GM12878 (cell line): ENCODE measurements at regions not wholly inside any gene's neighbourhood (a gene's known extent, or its start where the extent isn't known, plus 50 kb on each side); places are given as distances from the start of the nearest gene placed in this dataset.

Source experiments
- ATAC-seq: fragments of 200-7000 bp; cut with Tn5 transposase; 3 replicates; pipeline ENCODE4 v1.9.1; 2020; ENCODE audit warnings: mild to moderate bottlenecking, moderate library complexity
- BruUV-seq: library from RNA; stranded (reverse); fragments of 400-500 nt; replicated peaks from 2 replicates; lab custom pipeline; 2021; lab: Mats Ljungman, UMichigan
- CTCF ChIA-PET: fragments of 300-600 bp; sonication (Branson Sonifier 250); formaldehyde crosslinking; extraction: SDS; loops from one replicate; lab custom pipeline; 2021; ENCODE audit warnings: inconsistent platforms; lab: Yijun Ruan, JAX
- POLR2A ChIA-PET: fragments of 350-600 bp; formaldehyde crosslinking; extraction: SDS; loops from one replicate; lab custom pipeline; 2021; ENCODE audit warnings: inconsistent platforms; lab: Charles Lee
- RAD21 ChIA-PET: fragments of 300-600 bp; sonication (Branson Sonifier 250); formaldehyde crosslinking; loops from one replicate; lab custom pipeline; 2023; ENCODE audit warnings: antibody characterized with exemption; ENCODE audit not compliant: unreplicated experiment; lab: Charles Lee
- SMC1A ChIA-PET: fragments of 300-600 bp; sonication (Branson Sonifier 250); formaldehyde crosslinking; loops from one replicate; lab custom pipeline; 2023; ENCODE audit not compliant: unreplicated experiment, uncharacterized antibody; lab: Charles Lee
- DNase-seq: peaks from one replicate; pipeline ENCODE4 v3.0.0-alpha.2; 2011; ENCODE audit warnings: low read depth, low spot score
- FAIRE-seq: peaks from 3 replicates; lab custom pipeline; 2011; peaks lifted over from hg19 to GRCh38; lab: Jason Lieb, UNC
- H2AFZ ChIP-seq: 2 replicates; pipeline ENCODE4 v1.6.0; 2011; ENCODE audit warnings: low read depth, low read length, control low read depth; ENCODE audit not compliant: control insufficient read depth
- H3K27ac ChIP-seq: 2 replicates; pipeline ENCODE4 v1.5.1; 2011; ENCODE audit warnings: control low read depth; ENCODE audit not compliant: control insufficient read depth, insufficient read depth
- H3K27me3 ChIP-seq, 2 experiments: replicated peaks in 1 of 2; 2 replicates each; pipeline versions ENCODE4 v1.6.0 to v1.6.1; 2011; ENCODE audit warnings: low read length in 1 of 2; ENCODE audit not compliant: control insufficient read depth in 2 of 2, insufficient read depth in 2 of 2
- H3K36me3 ChIP-seq, 2 experiments: 2 replicates each; pipeline ENCODE4 v1.5.1; 2011; ENCODE audit warnings: low read length in 1 of 2; ENCODE audit not compliant: control insufficient read depth in 2 of 2, insufficient read depth in 2 of 2
- H3K4me1 ChIP-seq: 2 replicates; pipeline ENCODE4 v1.6.1; 2011; ENCODE audit warnings: mild to moderate bottlenecking, low read length, moderate library complexity, mixed read lengths; ENCODE audit not compliant: control insufficient read depth, insufficient read depth
- H3K4me2 ChIP-seq: 2 replicates; pipeline ENCODE4 v1.6.0; 2011; ENCODE audit warnings: control low read depth; ENCODE audit not compliant: control insufficient read depth, insufficient read depth
- H3K4me3 ChIP-seq: fragments of 200-600 bp; sonication (generic); 2 replicates; pipeline ENCODE4 v1.5.1; 2016
- H3K79me2 ChIP-seq: 2 replicates; pipeline ENCODE4 v1.6.0; 2011; ENCODE audit warnings: low read length; ENCODE audit not compliant: control insufficient read depth, insufficient read depth
- H3K9ac ChIP-seq: 2 replicates; pipeline ENCODE4 v1.8.0; 2011; ENCODE audit warnings: low read length, control low read depth, mixed read lengths; ENCODE audit not compliant: control insufficient read depth, insufficient read depth
- H3K9me3 ChIP-seq: replicated peaks from 3 replicates; pipeline ENCODE4 v1.5.1; 2011; ENCODE audit warnings: mild to moderate bottlenecking, low read length; ENCODE audit not compliant: control insufficient read depth, insufficient read depth
- H4K20me1 ChIP-seq: 2 replicates; pipeline ENCODE4 v1.6.0; 2011; ENCODE audit not compliant: control insufficient read depth, insufficient read depth
- DPF2 ChIP-seq: fragments of 450-650 bp; IDR thresholded peaks from 2 replicates; pipeline ENCODE4 v1.6.1; 2017; ENCODE audit warnings: mild to moderate bottlenecking
- EED ChIP-seq: sonication (generic); IDR thresholded peaks from 2 replicates; pipeline ENCODE4 v1.6.1; 2016; ENCODE audit warnings: antibody characterized with exemption, low read depth
- IKZF2 ChIP-seq, 2 experiments: fragments of 450-650 bp; IDR thresholded peaks; 2 replicates each; pipeline ENCODE4 v1.6.1; 2017; ENCODE audit warnings: mild to moderate bottlenecking in 2 of 2, moderate library complexity in 2 of 2
- POLR2A ChIP-seq: IDR thresholded peaks from 2 replicates; pipeline ENCODE4 v1.6.1; 2011; ENCODE audit warnings: low read depth, mild to moderate bottlenecking, low read length
- RAD51 ChIP-seq: fragments of 450-650 bp; IDR thresholded peaks from 2 replicates; pipeline ENCODE4 v1.6.1; 2016; ENCODE audit warnings: moderate library complexity, mild to moderate bottlenecking, inconsistent platforms
- RFX5 ChIP-seq: IDR thresholded peaks from 2 replicates; pipeline ENCODE4 v1.6.1; 2011; ENCODE audit warnings: low read depth, low read length, improper control_type of control experiment
- SIX5 ChIP-seq: IDR thresholded peaks from 2 replicates; pipeline ENCODE4 v1.6.1; 2011; ENCODE audit warnings: mild to moderate bottlenecking, low read depth, low read length, moderate library complexity; ENCODE audit not compliant: severe bottlenecking
- SREBF1 ChIP-seq: IDR thresholded peaks from 2 replicates; pipeline ENCODE4 v1.6.1; 2012; ENCODE audit warnings: mild to moderate bottlenecking, low read length
- ZNF207 ChIP-seq: fragments of 450-650 bp; IDR thresholded peaks from 2 replicates; pipeline ENCODE4 v1.6.1; 2014; ENCODE audit warnings: antibody characterized with exemption, mild to moderate bottlenecking, borderline replicate concordance
- WGBS: methylation state at CpG from one replicate; pipeline ENCODE4 v1.1.6; 2016; ENCODE audit warnings: low lambda C conversion rate; ENCODE audit not compliant: insufficient replicate concordance, insufficient coverage; ENCODE audit errors: missing lambda C conversion rate; 5-methylcytosine and 5-hydroxymethylcytosine counted together
- in situ Hi-C: fragments of 300-500 bp; cut with MboI; formaldehyde crosslinking; loops from 9 replicates; pipeline ENCODE4 v1.14.3; 2018; ENCODE audit warnings: mixed read lengths
- intact Hi-C: fragments of 100-400 bp; cut with micrococcal nuclease; formaldehyde crosslinking; loops from one replicate; pipeline ENCODE4 v1.14.2; 2022; ENCODE audit not compliant: unreplicated experiment
- TF ChIP-seq, protein P1 (sequence below): IDR thresholded peaks from 2 replicates; pipeline ENCODE4 v1.6.1; 2012; ENCODE audit warnings: low read depth, low read length, improper control_type of control experiment
- TF ChIP-seq, protein P2 (sequence below): fragments of 450-650 bp; IDR thresholded peaks from 2 replicates; pipeline ENCODE4 v1.6.1; 2017; ENCODE audit warnings: borderline replicate concordance

DNA sequence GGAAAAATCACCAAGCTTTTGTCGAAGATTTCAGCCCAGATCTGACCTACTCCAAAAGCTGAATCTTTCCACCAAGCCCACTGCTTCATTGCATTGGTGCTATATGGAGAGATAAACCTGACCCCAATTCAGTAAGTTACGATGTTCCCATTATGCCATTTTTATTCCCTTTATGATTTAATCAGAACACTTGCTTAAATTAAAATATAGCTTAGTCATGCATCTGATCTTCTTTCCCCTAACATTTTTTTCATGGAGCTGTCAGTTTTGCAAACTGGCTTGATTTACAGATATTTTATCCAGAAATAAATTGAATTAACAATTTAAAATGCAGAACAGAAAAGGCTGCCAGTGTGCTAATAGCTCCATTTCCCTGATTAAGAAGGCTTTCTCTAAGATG, 503.5 kb upstream of the C1orf87 start:
- ChIA-PET POLR2A (no interaction called here), CTCF (interaction anchor here (0.6 kb wide), 1 partner anchor 1457 kb away, joined by 4 read pairs; no protein-coding TSS in a partner anchor), SMC1A (interaction anchor here (1.2 kb wide), 1 partner anchor 18 kb away, joined by 4 read pairs; no protein-coding TSS in a partner anchor), RAD21 (no interaction called here)
- no peak for ATAC-seq
- Histone ChIP-seq H3K27ac (no peak overlapping the region), H3K79me2 (no peaks in the 10 kb centered on the region), H2AFZ (no peak overlapping the region), H3K4me1 (no peaks in the 10 kb centered on the region), H3K36me3 (no peaks in the 10 kb centered on the region), H3K9me3 (no peaks in the 10 kb centered on the region), H3K4me2 (no peak overlapping the region), H3K9ac (no peak overlapping the region), H4K20me1 (no peaks in the 10 kb centered on the region; the same call in 1 of the 2 replicates), H3K27me3 (no peaks in the 10 kb centered on the region), H3K4me3 (no peak overlapping the region)
- in situ Hi-C loops = no loop called here
- TF ChIP-seq EED (no peak), POLR2A (no peak), RAD51 (no peak), SIX5 (no peak), DPF2 (no peak), ZNF207 (no peak), RFX5 (no peak), IKZF2 (IDR thresholded peaks at IDR 0.05) (no peak), SREBF1 (no peak)
- TF ChIP-seq, protein P1, sequence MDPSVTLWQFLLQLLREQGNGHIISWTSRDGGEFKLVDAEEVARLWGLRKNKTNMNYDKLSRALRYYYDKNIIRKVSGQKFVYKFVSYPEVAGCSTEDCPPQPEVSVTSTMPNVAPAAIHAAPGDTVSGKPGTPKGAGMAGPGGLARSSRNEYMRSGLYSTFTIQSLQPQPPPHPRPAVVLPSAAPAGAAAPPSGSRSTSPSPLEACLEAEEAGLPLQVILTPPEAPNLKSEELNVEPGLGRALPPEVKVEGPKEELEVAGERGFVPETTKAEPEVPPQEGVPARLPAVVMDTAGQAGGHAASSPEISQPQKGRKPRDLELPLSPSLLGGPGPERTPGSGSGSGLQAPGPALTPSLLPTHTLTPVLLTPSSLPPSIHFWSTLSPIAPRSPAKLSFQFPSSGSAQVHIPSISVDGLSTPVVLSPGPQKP = no peak
- TF ChIP-seq, protein P2, sequence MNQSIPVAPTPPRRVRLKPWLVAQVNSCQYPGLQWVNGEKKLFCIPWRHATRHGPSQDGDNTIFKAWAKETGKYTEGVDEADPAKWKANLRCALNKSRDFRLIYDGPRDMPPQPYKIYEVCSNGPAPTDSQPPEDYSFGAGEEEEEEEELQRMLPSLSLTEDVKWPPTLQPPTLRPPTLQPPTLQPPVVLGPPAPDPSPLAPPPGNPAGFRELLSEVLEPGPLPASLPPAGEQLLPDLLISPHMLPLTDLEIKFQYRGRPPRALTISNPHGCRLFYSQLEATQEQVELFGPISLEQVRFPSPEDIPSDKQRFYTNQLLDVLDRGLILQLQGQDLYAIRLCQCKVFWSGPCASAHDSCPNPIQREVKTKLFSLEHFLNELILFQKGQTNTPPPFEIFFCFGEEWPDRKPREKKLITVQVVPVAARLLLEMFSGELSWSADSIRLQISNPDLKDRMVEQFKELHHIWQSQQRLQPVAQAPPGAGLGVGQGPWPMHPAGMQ = no peak
- intact Hi-C loops = no loop called here
- WGBS = 0% methylated on average over 2 of the region's 2 CpGs
- no peak for DNase-seq
- FAIRE-seq = no peak
- BruUV-seq = no TSS peak
